T47D (cell line): ENCODE measurements at regions not wholly inside any gene's neighbourhood (a gene's known extent, or its start where the extent isn't known, plus 50 kb on each side); places are given as distances from the start of the nearest gene placed in this dataset.
A peak's percentile ranks its signal among the peaks of the same experiment; 100 is the strongest.
"Not testable (repeated sequence)": the region's sequence is repeated elsewhere in the genome, so short reads cannot be mapped to it uniquely, and the experiment has no call there.

Experiments
- DNase-seq, 2 experiments: peaks; one replicate each; pipeline versions ENCODE4 v3.0.0 to v3.0.0-alpha.2; 2011 to 2012; ENCODE audit warnings: low read depth in 1 of 2, low spot score in 1 of 2
- JUND ChIP-seq: IDR thresholded peaks from 2 replicates; pipeline ENCODE4 v1.6.1; 2012; ENCODE audit warnings: low read depth
- in situ Hi-C: cut with HindIII; loops from 2 replicates; pipeline ENCODE4 v1.10.0; 2016; ENCODE audit warnings: low sequenced_read_pairs, low pct_unique_long_range_greater_than_20kb

DNA sequence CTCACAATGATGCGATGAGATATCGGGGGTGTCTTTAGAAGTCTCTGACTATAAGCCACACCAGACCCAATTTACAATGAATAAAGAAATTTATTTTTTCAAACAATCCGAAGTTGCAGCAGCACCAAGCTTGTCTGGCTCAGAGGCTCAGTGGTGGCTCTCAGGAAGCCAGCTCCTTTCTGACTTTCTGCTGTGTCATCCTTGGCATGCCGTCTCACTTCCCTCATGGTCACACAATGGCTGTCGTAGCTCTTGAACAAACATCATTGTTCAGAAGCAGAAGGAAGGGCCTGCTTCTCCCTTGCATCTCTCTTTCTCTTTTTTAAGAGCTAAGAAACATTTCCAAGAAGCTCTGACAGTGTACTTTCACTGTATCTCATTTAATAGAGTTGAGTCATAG, 299.0 kb downstream of the DOK5 start:
- TF ChIP-seq JUND: no peak
- in situ Hi-C loops: no loop called here
- peak in 1 of 2 experiments; percentile 16 for DNase-seq

DNA sequence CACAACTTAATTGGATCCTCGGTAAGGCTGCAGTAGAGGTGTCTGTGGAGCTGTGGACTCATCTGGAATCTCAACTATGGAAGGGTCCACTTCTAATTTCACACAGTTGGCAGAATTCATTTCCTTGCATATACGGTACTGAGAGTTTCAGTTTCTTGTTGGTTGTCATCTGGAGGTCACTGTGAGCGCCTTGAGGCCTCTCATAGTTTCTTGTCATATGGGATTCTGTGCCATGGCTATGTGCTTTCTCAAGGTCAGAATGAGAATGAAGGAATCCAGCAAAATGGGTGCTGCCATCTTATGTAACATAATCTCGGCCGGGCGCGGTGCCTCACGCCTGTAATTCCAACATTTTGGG, 298.2 kb downstream of the DOK5 start:
- DNase-seq: no peak
- in situ Hi-C loops: no loop called here
- TF ChIP-seq JUND: no peak

DNA sequence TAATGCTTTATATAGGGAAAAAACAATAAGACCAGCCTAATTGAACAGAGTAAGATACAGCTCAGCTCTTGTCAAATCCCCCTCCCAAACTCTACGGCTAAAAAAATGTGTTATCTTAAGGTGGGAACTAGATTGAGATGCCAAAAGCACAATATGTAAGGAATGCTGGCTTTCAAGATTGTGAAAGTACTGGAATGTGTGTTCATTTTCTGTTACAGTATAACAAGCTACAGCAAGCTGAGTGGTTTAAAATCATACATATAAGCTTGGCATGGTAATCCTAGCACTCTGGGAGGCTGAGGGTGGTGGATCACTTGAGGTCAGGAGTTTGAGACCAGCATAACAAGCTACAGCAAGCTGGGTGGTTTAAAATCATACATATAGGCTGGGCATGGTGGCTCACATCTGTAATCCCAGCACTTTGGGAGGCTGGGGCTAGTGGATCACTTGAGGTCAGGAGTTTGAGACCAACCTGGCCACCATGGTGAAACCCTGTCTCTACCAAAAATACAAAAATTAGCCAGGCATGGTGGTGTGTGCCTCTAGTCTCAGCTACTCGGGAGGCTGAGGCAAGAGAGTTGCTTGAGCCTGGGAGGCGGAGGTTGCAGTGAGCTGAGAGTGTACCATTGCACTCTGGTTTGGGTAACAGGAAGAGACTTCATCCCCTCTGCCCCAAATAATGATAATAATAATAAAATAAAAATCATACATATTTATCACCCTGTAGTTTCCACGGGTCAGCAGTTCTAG, 297.7 kb downstream of the DOK5 start:
- no peak for DNase-seq
- no peak for TF ChIP-seq JUND
- in situ Hi-C loops: no loop called here

DNA sequence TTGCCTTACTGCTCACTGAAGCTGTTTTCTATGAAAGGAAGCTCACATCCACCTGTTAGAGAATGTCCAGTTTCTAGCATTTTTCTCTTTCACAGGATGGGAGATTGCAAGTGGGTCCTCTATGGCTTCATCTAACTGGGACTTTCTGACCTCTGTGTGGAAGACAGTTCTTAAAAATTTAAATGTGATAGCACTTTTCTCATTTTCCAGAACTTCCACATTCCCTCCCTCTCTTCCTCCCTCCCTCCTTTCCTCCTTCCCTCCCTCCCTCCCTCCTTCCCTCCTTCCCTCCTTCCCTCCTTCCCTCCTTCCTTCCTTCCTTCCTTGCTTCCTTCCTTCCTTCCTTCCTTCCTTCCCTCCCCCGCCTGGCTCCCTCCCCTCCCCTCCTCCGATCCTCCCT, 291.1 kb downstream of the DOK5 start:
- in situ Hi-C loops: no loop called here
- TF ChIP-seq JUND: no peak

DNA sequence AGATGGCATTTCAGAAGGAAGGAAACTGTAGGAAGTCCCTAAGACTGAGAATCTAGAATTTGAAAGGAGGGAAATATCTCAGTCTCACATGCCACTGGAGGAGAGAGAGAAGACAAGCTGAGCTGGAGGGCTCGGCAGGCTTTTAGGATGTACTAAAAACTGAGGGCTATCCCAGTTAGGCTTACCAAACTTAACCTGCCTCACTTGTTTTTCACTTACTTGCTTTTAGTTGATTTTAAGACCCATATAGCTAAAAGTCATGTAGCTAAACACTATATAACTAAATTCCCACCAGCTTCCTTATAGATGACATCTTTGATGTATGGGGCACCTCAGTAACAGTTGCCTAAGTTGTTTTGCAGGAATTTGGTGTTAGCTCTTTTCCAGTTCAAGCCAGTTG, 288.0 kb downstream of the DOK5 start:
- no peak for DNase-seq
- in situ Hi-C loops: no loop called here
- TF ChIP-seq JUND: no peak

More for the DNA sequence above, 291.1 kb downstream of the DOK5 start:
- DNase-seq: no peak

DNA sequence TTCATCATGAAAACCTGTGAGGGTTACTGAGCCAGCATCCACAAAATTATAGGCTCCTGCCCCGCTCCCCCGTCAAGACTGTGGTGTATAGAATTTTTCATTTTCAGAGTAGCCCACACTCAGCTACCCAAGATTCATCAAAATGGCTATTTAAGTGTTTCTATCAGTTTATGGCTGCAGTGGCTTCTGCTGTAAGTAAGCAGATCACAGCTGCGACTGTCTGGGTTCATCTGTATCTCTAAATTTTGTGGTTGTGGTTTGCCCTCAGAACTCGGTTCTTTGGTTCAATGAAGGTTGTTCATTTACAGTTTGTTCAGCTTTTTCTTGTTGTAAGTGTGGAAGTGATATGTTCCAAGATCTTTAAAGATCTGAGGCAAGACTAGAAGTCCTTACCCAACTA, 284.2 kb downstream of the DOK5 start:
- in situ Hi-C loops: no loop called here
- DNase-seq: no peak
- no peak for TF ChIP-seq JUND

DNA sequence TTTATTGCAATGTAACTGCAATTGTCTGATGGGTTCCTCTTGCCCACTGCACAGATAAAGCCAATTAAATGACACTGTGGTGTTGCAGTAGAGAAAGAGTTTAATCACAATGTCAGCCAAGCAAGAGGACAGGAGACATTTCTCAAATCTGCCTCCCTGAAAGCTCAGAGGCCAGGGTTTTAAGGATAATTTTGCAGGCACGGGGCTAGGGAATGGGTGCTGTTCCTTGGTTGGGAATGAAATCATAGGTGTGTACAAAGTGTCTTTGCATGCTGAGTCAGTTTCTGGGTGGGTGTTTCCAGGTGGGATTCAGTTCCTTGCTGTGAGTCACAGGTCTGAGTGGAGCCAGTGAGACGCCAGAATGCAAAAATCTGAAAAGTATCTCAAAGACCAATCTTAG, 271.4 kb downstream of the DOK5 start:
- in situ Hi-C loops: no loop called here
- DNase-seq: no peak
- no peak for TF ChIP-seq JUND

DNA sequence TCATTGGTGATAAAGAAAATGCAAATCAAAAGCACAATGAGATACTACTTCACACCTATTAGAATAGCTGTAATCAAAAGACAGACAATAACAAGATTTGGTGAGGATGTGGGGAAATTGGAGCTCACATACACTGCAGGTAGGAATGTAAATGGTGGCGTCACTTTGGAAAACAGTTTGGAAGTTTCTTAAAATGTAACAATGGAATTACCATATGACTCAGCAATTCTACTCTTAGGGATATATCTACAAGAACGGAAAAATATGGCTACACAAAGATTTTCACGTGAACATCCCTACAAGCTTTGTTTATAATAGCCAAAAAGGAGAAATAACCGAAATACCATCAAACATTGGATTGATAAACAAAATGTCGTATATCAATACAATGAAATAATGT, 270.4 kb downstream of the DOK5 start:
- no peak for DNase-seq
- in situ Hi-C loops: no loop called here
- TF ChIP-seq JUND: no peak

DNA sequence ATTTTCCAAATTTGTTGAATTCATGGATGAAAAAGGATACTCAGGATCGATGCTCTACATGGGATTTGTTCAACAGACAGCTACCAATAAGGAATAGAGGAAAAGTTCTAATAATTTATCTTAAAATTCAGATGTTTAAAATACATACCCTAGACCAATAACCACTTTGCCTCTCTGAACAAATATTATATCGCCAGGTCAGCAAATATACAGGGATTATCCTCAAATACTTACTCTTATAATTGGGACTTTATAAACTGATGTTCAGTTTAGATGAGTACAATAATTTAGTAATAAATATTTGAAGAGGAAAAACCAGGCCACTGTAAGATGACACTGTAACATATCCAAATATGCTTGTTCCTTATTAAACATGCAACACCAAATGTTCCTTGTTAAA, 268.7 kb downstream of the DOK5 start:
- in situ Hi-C loops: no loop called here
- TF ChIP-seq JUND: no peak
- DNase-seq: no peak

DNA sequence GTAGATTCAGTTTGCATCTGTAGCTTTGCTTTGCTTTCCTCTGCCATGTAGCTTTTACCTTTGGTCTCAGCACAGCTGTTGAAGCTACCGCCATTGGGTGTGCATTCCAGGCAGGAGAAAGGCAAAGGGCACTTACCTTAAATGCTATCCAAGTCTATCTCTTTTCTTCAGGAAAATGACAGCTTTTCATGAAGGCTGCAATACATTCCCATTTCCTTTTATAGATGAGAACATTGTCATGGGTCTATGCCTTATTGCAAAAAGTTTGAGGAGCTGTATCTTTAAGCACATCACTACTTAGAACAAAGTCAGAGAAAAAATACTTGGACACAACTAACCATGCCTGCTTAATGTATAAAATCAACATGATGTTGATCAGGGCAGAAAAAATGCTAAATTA, 266.8 kb downstream of the DOK5 start:
- TF ChIP-seq JUND: no peak
- no peak for DNase-seq
- in situ Hi-C loops: no loop called here

DNA sequence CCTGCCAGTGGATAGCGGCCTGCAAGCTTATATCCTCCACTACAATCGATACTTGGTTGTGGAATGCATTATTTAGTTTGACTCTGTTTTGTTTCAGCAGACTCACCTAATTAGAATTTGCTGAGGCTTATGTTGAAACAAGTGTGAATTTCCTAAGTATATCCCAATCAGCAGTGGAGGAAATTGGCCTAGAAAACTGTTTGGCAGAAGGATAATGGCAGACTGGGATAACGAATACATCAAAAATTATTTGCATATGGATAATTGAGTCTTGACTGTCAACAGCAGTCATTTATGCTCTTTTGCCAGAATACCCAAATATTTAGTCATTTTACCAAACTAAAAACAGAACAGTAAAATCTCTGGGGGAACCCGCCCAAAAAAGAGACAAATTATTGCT, 261.0 kb downstream of the DOK5 start:
- TF ChIP-seq JUND: no peak
- in situ Hi-C loops: no loop called here
- no peak for DNase-seq

DNA sequence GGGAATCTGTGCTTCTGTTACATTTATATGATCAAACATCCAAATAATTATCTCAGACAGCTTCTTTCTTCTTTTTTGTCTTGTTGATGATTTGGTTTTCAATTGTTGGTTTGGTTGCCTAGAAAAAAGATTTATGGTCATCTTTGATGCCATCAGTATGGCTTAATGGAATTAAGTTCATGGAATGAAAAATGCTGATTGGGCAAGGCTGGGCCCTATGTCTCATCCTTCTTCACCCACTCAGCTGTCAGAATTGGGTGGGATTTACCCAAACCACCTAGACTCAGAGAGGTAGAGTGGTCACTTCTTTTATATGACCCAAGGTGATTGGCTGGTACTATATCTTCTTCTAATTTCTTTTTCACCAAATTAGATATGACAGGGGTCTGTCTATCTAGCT, 258.3 kb downstream of the DOK5 start:
- no peak for DNase-seq

DNA sequence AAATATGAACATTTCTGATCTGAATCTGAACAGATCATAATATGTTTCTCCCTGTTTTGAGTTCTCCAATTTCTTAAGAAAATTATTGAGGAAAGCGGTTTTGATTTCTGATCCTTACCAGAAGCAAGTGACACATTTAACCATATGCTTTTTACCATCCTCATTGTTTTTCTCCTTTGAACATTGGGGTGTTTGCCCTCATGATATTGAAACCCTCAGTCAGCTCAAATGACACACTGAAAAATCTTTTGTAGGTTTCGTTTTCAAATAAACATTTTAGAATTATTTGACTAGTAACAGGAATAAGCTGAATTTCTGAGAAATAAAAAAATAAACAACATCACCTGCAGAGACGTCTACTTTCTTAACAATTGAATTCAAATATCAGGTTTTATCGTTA, 252.1 kb downstream of the DOK5 start:
- no peak for TF ChIP-seq JUND
- in situ Hi-C loops: no loop called here
- no peak for DNase-seq

More for the DNA sequence above, 258.3 kb downstream of the DOK5 start:
- in situ Hi-C loops: no loop called here
- TF ChIP-seq JUND: no peak

DNA sequence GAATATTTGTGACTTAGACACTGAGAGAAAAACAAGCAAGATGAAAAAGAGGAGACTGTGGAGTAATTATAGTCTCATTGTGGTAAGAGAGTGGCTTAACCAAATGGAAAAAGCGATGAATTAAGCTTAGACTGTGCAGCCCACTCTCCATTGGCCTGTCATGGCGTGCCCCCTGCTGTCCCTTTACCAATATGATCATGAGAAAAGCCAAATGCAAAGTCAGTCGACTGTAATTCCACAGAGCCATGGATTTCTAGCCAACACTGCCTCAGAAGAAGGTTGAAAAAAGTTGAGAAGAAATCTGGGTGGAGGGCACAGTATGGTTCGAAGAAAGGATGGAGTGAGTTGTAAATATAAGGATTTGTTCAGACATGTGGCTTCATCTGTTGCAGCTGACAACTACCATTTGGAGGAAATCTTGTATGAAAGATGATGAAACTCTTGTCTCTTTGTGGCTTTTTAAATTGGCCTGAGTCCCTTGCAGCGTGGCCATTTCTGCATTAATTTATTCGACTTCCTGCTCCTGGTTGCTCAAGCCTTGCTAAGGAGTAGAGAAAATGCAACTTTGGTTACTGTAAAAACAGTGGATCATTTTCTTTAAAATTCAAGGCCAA, 251.4 kb downstream of the DOK5 start:
- DNase-seq: no peak
- no peak for TF ChIP-seq JUND
- in situ Hi-C loops: no loop called here

DNA sequence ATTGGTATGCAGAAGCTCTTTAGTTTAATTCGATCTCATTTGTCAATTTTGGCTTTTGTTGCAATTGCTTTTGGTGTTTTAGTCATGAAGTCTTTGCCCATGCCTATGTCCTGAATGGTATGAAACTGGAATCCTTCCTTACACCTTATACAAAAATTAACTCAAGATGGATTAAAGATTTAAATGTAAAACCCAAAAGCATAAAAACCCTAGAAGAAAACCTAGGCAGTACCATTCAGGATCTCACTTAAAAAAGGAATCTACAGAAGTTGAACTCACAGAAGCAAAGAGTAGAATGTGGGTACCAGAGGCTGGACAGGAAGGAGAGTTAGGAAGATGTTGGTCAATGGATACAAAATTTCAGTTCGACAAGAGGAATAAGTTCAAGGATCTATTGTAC, 249.9 kb downstream of the DOK5 start:
- in situ Hi-C loops, DNase-seq: not testable (repeated sequence)
